ENCODE measurements at regions not wholly inside any gene's neighbourhood (a gene's known extent, or its start where the extent isn't known, plus 50 kb on each side); places are given as distances from the start of the nearest gene placed in this dataset.

DNA sequence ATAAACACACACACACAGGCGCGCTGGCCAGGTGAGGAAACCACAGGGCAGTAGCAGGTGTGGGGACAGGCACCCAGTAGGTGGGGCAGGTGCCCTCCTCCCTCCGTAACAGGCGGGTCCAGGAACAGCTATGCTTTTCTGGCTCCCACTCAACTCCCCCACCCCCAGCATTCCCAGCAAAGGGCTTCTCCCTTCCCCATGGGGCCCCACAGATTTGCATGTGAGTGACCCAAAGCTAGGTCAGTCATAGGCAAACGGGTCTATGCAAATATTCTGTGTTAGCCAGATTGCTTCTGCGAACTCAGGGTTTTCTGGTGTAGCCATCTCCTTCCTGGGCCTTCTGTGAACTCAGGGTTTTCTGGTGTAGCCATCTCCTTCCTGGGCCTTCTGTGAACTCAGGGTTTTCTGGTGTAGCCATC is 114.2 kb downstream of the SIK1 start:
- DNase-seq (no peak), ATAC-seq (no peak)
- no peak overlapping the region for H3K4me3 Mint-ChIP-seq
- no peaks in the 10 kb centered on the region for H3K36me3 Mint-ChIP-seq (ENCODE audit: low read depth)
- no peak overlapping the region for H3K27ac Mint-ChIP-seq
- intact Hi-C loops (cut with DNase I, micrococcal nuclease): no loop called here
- ChIA-PET POLR2A (no interaction called here), CTCF (no interaction called here)
- H3K27me3 Mint-ChIP-seq: peaks cover 7% of the 10 kb centered on the region
- no peaks in the 10 kb centered on the region for H3K9me3 Mint-ChIP-seq (ENCODE audit: low read depth)
- no peaks in the 10 kb centered on the region for H3K4me1 Mint-ChIP-seq

DNA sequence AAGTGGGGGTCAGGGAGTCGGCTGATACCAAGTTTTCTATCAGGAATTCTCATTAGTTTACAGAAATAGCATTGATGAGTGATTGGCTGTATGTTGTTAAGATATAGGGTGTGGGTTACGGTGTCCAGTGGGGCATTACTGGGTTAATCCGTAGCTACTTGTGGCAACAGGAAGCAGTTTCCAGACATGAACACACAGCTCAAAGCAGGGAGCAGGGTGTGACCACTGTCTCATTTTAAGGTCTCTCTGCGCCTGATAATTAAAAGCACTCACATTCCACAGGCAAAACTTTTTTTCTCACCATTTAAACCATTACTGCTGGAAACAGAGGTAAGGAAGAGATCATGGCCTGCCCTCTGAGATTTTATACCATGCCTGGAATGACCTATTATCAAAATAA is 114.9 kb downstream of the SIK1 start:
- ChIA-PET POLR2A (no interaction called here), CTCF (no interaction called here)
- Mint-ChIP-seq H3K4me3 (no peak overlapping the region), H3K4me1 (peaks cover 4% of the 10 kb centered on the region), H3K27ac (no peak overlapping the region), H3K27me3 (peaks cover 7% of the 10 kb centered on the region), H3K36me3 (ENCODE audit: low read depth) (no peaks in the 10 kb centered on the region), H3K9me3 (ENCODE audit: low read depth) (no peaks in the 10 kb centered on the region)
- no peak for ATAC-seq
- intact Hi-C loops (cut with DNase I, micrococcal nuclease): no loop called here
- no peak for DNase-seq

DNA sequence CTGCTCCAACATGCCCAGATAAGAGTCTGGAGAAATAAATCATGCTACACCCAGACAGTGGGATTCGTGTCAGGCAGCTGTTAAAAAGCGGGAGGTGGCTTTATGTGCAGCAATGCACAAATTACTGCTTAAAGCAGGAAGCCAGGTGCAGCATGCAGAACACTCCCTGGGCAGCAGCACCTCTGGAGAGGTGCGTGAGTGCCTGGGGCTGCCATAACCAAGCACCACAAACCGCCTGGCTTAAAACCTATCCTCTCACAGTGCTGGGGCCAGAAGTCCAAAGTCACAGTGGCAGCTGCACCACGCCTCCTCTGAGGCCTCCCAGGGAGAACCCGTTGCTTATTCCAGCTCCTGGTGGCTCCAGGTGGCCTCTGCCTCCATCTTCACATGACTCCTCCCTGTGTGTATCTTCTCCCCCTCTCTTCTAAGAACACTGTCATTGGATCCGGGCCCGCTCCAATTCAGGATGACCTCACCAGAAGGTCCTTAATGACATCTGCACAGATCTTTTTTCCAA is 115.6 kb downstream of the SIK1 start:
- ChIA-PET CTCF (no interaction called here), POLR2A (no interaction called here)

GRCh38 chr21:43308815-43309283 is 118.1 kb downstream of the SIK1 start:
- ChIA-PET POLR2A (no interaction called here), CTCF (interaction anchor here (0.6 kb wide), 1 partner anchor 17 kb away, joined by 3 read pairs; no protein-coding TSS in a partner anchor)
- Mint-ChIP-seq H3K27me3 (no peaks in the 10 kb centered on the region), H3K9me3 (ENCODE audit: low read depth) (no peaks in the 10 kb centered on the region), H3K27ac (no peak overlapping the region), H3K4me3 (no peak overlapping the region), H3K36me3 (ENCODE audit: low read depth) (no peaks in the 10 kb centered on the region), H3K4me1 (peaks cover 6% of the 10 kb centered on the region)
- ATAC-seq: no peak
- intact Hi-C loops (cut with DNase I, micrococcal nuclease): no loop called here
- DNase-seq: no peak

More for the DNA sequence above, 115.6 kb downstream of the SIK1 start:
- ATAC-seq: no peak
- Mint-ChIP-seq H3K36me3 (ENCODE audit: low read depth) (no peaks in the 10 kb centered on the region), H3K9me3 (ENCODE audit: low read depth) (no peaks in the 10 kb centered on the region), H3K4me3 (no peak overlapping the region), H3K27ac (no peak overlapping the region), H3K27me3 (peaks cover 5% of the 10 kb centered on the region), H3K4me1 (peaks cover 6% of the 10 kb centered on the region)
- no peak for DNase-seq
- intact Hi-C loops (cut with DNase I, micrococcal nuclease): no loop called here

- ATAC-seq (no peak), DNase-seq (no peak)
- CTCF ChIA-PET: interaction anchor here (0.6 to 0.8 kb wide), 3 partner anchors 18 to 385 kb away, joined by 3 read pairs; no protein-coding TSS in a partner anchor
- H3K27ac Mint-ChIP-seq: no peak overlapping the region
- no peaks in the 10 kb centered on the region for H3K36me3 Mint-ChIP-seq (ENCODE audit: low read depth)
- no peaks in the 10 kb centered on the region for H3K9me3 Mint-ChIP-seq (ENCODE audit: low read depth)
- H3K4me1 Mint-ChIP-seq: peaks cover 6% of the 10 kb centered on the region
- no peak overlapping the region for H3K4me3 Mint-ChIP-seq
- POLR2A ChIA-PET: no interaction called here
- intact Hi-C loops (cut with DNase I, micrococcal nuclease): no loop called here
- H3K27me3 Mint-ChIP-seq: no peaks in the 10 kb centered on the region
Observed at GRCh38 chr21:43308101-43308814, 118.7 kb downstream of the SIK1 start.

DNA sequence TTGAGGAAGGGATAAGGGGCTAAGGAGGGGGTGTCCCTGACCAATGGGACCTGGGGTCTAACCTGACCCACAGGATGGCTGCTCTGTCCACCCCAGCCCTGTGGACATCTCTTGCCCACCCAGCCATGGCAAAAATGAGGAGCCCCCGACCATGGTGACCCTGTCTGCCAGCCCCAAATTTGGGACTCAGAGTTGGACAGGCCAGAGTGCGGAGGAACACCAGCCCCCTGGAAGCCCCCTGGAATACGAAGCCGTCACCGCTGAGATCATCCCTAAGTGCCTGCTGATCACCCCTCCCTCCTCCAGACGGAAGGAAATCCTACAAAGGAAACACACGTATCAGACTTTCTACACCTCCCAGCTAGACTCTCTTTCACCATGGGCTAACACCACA is 119.3 kb downstream of the SIK1 start:
- ChIA-PET POLR2A (no interaction called here), CTCF (interaction anchor here (0.8 kb wide), 1 partner anchor 98 kb away, joined by 3 read pairs; no protein-coding TSS in a partner anchor)

GRCh38 chr21:43306911-43307676 is 119.8 kb downstream of the SIK1 start:
- CTCF ChIA-PET: interaction anchor here (0.8 kb wide), 1 partner anchor 98 kb away, joined by 3 read pairs; no protein-coding TSS in a partner anchor
- POLR2A ChIA-PET: no interaction called here
- intact Hi-C loops (cut with DNase I, micrococcal nuclease): no loop called here
- DNase-seq (peak; percentile 49), ATAC-seq (peak; percentile 72)
- no peak overlapping the region for H3K4me3 Mint-ChIP-seq
- H3K27ac Mint-ChIP-seq: no peak overlapping the region
- no peaks in the 10 kb centered on the region for H3K36me3 Mint-ChIP-seq (ENCODE audit: low read depth)
- H3K27me3 Mint-ChIP-seq: no peaks in the 10 kb centered on the region
- H3K4me1 Mint-ChIP-seq: peaks cover 6% of the 10 kb centered on the region
- no peaks in the 10 kb centered on the region for H3K9me3 Mint-ChIP-seq (ENCODE audit: low read depth)

More for the DNA sequence above, 119.3 kb downstream of the SIK1 start:
- no peak for ATAC-seq
- Mint-ChIP-seq H3K4me3 (no peak overlapping the region), H3K27me3 (no peaks in the 10 kb centered on the region), H3K4me1 (peaks cover 6% of the 10 kb centered on the region), H3K36me3 (ENCODE audit: low read depth) (no peaks in the 10 kb centered on the region), H3K9me3 (ENCODE audit: low read depth) (no peaks in the 10 kb centered on the region), H3K27ac (no peak overlapping the region)
- no peak for DNase-seq
- intact Hi-C loops (cut with DNase I, micrococcal nuclease): no loop called here

DNA sequence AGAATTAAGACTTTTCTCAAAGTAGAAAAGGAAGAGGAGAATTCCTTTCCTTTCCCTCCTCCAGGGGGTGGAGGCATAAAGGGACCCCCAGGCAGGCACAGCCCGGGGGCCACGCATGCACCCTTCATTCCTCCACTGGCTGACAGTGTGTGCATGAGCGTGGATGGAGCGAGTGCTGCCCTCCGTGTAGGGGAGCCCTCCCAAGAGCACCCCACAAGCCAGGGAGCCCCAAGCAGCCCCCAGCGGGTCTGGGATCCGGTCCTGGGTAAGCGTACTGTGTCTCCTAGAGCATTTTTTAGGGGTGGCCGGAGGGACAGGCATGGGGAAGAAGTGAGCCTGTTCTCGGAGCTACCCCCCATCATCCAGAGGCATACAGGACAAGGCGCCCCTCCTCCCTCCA is 120.5 kb downstream of the SIK1 start:
- Mint-ChIP-seq H3K27me3 (no peaks in the 10 kb centered on the region), H3K4me1 (peaks cover 6% of the 10 kb centered on the region), H3K36me3 (ENCODE audit: low read depth) (no peaks in the 10 kb centered on the region), H3K9me3 (ENCODE audit: low read depth) (no peaks in the 10 kb centered on the region), H3K27ac (no peak overlapping the region), H3K4me3 (no peak overlapping the region)
- ChIA-PET POLR2A (no interaction called here), CTCF (no interaction called here)
- intact Hi-C loops (cut with DNase I, micrococcal nuclease): no loop called here
- DNase-seq: no peak
- ATAC-seq: no peak

GRCh38 chr21:43305811-43306311 is 121.1 kb downstream of the SIK1 start:
- Mint-ChIP-seq H3K4me1 (peaks cover 6% of the 10 kb centered on the region), H3K36me3 (ENCODE audit: low read depth) (no peaks in the 10 kb centered on the region), H3K27ac (no peak overlapping the region), H3K4me3 (no peak overlapping the region), H3K9me3 (ENCODE audit: low read depth) (no peaks in the 10 kb centered on the region), H3K27me3 (no peaks in the 10 kb centered on the region)
- ChIA-PET CTCF (interaction anchor here (0.6 to 0.8 kb wide), 2 partner anchors 272 to 380 kb away, joined by 3 to 5 read pairs; no protein-coding TSS in a partner anchor), POLR2A (no interaction called here)
- ATAC-seq (no peak), DNase-seq (no peak)
- intact Hi-C loops (cut with DNase I, micrococcal nuclease): loop anchor here in 1 of 2 experiments (2.0 kb wide), 1 partner anchor 17 kb away; no protein-coding TSS in a partner anchor

DNA sequence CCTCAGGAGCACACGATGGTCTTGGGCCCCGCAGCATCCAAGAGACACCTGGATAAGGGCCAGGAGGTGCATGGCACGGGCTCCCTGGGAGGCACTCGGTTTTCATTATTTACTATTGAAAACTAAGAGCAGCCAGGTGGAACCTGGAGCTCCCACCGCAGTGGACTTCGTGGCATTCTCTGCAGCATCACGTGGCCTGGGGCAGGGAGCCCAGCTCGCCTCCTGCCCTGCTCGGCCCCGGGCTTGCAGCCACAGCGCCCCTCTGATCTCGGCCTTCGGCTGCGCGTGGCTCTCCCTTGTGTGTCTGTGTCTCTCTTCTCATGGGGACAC is 121.6 kb downstream of the SIK1 start:
- Mint-ChIP-seq H3K27me3 (no peaks in the 10 kb centered on the region), H3K4me3 (no peak overlapping the region), H3K36me3 (ENCODE audit: low read depth) (no peaks in the 10 kb centered on the region), H3K9me3 (ENCODE audit: low read depth) (no peaks in the 10 kb centered on the region), H3K4me1 (peaks cover 6% of the 10 kb centered on the region), H3K27ac (no peak overlapping the region)
- DNase-seq (no peak), ATAC-seq (no peak)
- ChIA-PET POLR2A (no interaction called here), CTCF (interaction anchor here (0.6 to 0.8 kb wide), 2 partner anchors 272 to 380 kb away, joined by 3 to 5 read pairs; no protein-coding TSS in a partner anchor)
- intact Hi-C loops (cut with DNase I, micrococcal nuclease): loop anchor here in 1 of 2 experiments (2.0 kb wide), 1 partner anchor 16 kb away; no protein-coding TSS in a partner anchor

GRCh38 chr21:43304621-43305335 is 122.2 kb downstream of the SIK1 start:
- Mint-ChIP-seq H3K27me3 (no peaks in the 10 kb centered on the region), H3K4me3 (no peak overlapping the region), H3K4me1 (peaks cover 6% of the 10 kb centered on the region), H3K36me3 (ENCODE audit: low read depth) (no peaks in the 10 kb centered on the region), H3K9me3 (ENCODE audit: low read depth) (no peaks in the 10 kb centered on the region), H3K27ac (no peak overlapping the region)
- ChIA-PET POLR2A (no interaction called here), CTCF (interaction anchor here (0.8 kb wide), 1 partner anchor 273 kb away, joined by 3 read pairs; no protein-coding TSS in a partner anchor)
- DNase-seq: no peak
- ATAC-seq: no peak
- intact Hi-C loops (cut with DNase I, micrococcal nuclease): loop anchor here (2.0 to 5.0 kb wide), 2 partner anchors 16 to 43 kb away; no protein-coding TSS in a partner anchor
